Activated CD4-positive, alpha-beta T cell treated with anti-CD3 and anti-CD28 coated beads, Interleukin-10, Interleukin-2, amounts not matched to agents 100 ng/mL and 50 ng/mL, durations not matched to agents 16 hours and 8 hours (primary cell): ENCODE measurements at regions not wholly inside any gene's neighbourhood (a gene's known extent, or its start where the extent isn't known, plus 50 kb on each side); places are given as distances from the start of the nearest gene placed in this dataset.
"Not testable (repeated sequence)": the region's sequence is repeated elsewhere in the genome, so short reads cannot be mapped to it uniquely, and the experiment has no call there.

Source experiments
- DNase-seq: peaks from one replicate; pipeline ENCODE4 v3.0.0-alpha.2; 2020

DNA sequence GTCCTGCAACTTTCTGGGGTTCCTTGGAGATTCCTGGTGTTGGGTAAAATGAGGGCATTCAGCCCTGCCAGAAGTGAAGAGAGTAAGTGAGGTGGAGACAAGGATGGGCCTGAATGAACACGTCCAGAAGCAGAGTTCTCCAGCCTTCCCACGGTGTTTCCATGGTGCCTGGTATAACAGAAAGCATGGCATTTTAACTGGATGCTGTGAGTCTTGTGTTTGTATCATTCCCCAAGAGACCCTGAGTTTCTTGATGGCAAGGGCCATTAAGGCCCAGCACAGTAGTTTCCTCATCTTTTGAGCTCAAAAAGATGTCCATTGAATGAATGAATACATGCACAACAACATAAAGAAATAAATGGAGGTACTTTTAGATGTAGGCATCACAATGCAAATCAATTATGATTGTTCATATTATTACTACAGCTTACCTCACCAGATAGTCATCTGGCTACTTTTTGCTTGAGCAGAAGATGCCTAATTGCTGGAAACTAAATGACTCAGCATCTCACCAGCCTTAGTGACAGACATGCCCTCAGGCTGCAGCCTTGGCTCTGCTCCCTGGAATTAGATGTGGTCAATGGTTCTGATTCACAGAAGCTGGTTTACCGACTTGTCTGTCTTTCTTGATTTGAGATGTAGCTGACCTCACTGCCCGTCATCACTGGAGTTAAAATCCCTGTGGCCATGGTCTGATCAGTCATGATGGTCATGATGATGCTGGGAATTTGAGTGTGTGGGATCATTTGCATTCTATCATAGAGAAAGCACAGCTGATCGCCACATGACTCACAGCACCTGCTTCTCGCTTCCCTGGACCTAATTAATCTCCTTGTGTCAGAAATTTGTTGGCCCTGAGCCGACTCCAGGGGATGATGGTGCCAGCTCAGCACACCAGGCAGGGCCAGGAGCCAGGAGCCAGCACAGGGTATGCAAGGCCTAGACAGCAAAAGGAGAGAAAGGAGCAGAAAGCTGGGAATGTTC lies 83.9 kb downstream of the CXCL12 start:
- DNase-seq: peak; percentile 87

DNA sequence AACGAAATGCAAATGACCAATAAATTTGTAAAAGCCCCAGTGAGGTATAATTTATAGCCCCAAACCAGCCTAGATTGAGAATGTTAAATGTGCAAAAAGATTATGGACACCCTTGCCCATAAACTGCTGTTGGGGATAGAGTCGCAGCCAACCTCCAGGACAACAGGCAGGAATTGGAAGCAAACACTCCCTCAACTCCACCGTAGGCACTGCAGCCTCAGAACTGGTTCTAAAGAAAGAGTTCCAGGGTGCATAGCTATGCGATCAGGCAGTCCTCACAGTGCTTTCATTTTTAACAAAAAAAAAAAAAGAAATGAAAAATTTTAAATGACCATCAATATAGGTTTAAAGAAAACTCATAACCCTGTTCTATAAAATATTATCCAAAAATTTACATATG lies 86.2 kb downstream of the CXCL12 start:
- no peak for DNase-seq

DNA sequence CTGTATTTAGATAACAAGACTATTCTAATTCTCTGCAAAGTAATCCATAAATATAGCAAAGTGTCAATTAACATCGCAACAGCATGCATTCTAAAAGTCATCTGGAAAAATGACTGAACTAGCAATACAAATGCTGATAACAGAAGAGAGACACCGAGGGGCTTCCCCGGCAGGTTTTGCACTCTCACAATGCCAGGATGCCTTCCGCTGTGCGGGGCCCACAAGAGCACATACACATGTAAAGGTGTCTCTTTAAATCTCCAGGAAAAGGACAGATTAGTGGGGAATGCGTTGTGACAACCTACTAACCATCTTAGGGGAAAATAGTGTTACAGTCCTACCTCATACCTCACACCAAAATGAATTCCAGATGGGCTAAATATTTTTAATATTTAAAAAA lies 86.9 kb downstream of the CXCL12 start:
- DNase-seq: no peak

DNA sequence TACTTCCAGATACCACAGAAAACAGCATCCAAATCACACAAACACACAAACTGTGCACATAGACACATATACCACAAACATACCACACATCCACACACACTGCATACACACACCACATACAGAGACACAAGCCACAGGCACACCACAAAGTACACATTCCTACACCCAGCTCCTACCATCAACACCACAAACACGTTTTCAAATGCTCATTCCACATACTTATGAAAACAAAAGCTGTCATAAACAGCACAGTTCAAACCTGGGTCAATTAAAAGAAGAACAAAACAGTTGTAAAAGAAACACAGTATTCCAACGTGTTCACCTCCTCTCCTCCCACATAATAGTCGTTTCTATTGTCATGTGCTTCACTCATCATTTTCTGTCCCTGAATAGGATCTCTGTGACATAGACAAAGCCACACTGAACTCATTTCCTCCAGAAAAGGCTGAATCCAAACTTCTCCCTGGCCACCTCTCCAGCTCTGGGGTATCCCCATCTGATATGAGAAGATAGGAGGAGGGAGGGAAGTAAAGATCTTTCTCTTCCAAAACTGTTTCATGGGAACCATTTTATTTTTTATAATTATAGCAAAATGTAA lies 89.2 kb downstream of the CXCL12 start:
- DNase-seq: no peak

DNA sequence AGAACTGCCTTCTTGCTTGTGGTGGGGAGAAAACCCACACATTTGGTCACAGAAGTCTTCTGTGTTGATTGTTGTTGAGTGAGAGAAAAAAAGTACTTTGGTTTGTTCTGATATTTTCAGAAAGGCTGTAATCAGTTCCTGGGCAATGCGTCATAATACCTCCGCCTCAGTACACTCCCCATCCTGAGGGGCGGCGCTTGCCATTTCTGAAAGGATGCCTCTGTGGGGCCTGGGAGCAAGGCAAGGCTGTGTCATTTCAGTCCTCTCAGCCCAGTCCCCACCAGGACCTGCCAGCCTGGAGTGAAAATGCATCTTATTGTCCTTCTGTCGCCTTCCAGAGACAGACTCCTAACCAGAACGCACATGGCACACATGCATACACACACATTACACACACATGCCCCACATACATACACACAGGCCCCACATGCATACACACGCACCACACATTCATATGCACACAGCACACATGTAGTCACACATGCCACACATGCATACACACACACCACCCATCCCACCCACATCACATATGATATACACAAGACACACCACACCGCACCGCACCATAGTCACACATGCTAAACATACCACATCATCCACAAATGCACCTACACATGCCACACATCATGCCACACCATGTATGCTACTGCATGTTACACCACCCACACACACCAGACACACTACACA lies 90.0 kb downstream of the CXCL12 start:
- DNase-seq: no peak

DNA sequence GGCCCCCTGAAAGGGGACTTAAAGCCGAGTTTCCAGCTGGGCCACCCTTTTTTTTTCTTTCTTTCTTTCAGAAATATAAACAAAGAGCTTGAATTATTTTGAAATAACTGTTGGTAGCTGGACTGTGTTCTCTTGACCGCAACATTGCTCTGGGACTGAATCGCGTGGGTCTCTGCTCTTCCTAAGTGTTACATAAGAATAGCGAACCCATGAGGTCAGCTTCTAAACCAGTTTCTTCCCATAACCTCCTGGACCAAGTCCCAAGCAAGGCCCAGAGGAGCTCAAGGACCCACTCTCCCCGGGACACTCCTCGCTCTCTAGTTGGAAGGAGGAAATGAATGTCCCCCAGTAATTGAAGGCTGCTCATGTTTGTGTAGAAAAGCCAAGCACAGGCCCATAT lies 91.1 kb downstream of the CXCL12 start:
- DNase-seq: no peak

DNA sequence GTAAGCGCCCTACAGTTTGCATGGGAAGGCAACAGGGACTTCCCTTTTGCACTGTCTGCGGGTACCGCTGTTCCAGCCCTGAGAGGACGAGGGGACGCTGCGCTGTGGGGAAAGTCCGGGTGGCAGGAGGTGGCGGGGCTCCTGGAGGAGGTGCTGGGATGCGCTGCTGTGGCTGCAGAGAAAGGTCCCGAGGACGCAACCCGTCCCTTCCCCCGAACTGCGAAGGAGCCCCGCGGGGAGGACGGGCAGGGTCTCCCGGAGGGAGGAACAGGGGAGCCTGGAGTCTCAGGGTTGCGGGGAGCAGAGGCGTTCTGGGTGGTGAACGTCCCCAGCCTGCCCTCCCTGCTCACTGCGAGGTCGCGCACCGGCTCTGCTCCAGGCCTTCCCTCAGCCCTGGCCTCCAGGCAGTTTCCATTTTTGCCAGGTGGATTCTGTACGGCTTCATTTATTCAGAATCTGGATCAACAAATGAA lies 91.6 kb downstream of the CXCL12 start:
- no peak for DNase-seq

DNA sequence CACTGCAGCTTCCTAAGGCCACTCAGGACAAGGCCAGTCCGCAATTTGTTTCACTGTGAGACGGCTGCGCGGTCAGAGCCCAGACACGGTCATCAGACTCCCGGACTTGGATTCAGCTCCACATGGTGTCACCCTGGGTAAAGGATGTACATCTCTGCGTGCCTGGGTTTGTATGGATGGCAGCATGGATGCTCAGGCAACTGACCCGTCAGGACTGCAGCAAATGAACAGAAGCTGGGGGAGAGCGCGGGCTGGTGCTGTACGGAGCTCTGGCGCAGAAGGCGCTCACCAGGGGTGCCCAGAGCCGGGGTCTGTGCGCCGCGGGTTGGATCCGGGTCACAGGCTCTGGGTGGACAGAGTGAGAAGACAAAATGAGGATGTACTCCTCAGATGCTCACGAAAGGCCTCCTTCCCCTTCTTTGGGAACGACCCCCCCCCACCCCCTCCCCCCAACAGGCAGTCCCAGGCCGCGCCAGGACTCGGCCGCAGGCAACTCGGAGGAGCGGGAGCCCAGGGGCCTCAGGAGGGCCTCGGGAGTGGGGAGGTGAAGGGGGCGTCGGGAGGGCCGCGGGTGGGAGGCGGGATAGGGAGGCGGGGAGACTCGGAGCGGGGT lies 92.4 kb downstream of the CXCL12 start:
- no peak for DNase-seq

DNA sequence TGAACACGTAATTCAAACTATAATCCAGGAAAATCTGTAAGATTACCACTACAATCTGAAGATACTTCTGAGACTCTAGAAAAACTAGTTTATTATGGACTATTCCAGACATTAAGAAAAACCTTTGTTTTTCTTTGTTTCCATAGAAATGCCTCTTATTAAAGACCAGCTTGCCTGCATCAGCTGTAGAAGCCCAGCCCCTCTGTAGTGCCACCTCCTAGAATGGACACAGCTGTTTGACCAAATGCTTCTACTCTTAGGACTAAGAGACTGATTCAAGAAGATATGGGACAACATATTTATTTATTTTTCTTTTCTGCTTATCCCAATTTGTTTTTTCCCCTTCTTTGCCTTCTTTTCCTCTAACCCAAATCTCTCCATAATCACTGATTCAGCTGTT lies 93.8 kb downstream of the CXCL12 start:
- no peak for DNase-seq

DNA sequence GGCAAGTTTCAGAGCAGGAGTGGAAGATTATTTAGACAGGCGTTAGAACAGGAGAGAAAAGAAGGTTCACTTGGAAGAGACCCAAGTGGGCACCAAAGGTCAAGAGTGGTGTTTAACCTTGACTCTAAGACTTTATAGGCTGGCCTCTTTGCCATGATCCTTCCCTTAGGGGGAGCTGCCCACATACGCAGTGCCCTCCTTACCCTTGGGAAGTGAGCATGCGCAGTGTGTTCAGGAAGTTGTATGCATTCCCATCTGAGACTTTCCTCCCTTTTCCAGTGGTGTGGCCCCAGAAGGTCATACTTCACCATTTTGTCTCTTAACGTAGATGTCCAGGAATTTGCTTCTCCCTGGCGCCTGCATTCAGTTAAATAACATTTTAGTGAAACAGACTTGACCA lies 95.8 kb downstream of the CXCL12 start:
- DNase-seq: no peak

DNA sequence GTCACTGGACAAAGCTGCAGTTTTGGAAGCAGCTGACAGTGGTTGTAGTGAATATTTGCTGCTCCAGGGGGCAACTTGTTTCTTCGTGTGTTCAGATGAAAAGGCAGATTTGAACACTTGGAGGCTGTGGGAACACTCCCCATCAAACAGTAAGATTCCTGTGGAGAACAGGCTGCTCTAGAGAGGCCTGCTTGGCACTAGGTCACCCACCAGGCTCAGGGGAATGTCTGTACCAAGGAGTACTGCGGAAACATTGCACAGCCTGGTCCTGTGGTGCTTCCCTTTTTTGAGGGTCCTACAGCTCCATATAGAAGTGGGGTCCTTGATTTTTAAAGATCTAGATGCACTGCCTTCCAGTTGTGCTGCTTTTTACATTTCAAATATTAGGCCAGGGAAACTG lies 97.5 kb downstream of the CXCL12 start:
- no peak for DNase-seq

DNA sequence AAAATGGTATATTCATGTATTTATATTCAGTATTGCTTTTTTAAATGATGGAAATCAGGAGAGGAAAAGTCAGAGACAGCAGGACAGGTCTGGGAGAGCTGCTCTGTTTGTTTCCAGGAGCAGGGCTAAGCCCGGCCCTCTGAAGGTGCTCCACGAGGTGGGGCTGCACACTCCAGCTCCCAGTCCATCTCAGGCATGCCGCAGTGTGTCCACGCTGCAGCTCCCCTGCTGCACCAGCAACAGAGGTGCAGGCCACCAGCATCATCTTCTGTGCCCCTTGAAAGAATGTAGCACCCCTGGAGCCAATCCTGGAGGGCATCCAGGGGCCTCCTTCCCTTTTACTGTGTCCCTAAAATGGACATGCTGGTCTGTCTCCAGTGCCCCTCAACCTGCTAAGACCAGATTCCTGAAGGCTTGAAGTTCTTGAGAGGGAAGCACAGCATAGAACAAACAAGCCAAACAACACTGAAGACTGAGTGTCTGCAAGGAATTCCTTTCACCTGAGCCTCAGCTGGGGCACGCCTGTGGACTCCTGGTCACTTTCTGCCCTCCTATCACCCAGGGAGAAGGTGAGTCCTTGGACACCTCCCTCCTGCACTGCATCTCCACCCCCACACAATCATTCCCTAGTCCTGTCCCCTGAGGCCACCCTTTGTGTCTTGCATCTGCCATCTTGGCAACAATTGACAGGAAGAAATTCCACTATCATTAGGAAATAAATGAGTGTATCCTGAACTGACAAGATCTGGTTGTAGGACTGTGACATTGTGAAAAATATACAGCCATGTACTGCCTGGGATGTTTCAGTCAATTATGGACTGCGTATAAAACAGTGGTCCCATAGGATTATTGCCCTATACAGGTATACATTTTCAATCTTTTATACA lies 100.5 kb downstream of the CXCL12 start:
- DNase-seq: no peak

DNA sequence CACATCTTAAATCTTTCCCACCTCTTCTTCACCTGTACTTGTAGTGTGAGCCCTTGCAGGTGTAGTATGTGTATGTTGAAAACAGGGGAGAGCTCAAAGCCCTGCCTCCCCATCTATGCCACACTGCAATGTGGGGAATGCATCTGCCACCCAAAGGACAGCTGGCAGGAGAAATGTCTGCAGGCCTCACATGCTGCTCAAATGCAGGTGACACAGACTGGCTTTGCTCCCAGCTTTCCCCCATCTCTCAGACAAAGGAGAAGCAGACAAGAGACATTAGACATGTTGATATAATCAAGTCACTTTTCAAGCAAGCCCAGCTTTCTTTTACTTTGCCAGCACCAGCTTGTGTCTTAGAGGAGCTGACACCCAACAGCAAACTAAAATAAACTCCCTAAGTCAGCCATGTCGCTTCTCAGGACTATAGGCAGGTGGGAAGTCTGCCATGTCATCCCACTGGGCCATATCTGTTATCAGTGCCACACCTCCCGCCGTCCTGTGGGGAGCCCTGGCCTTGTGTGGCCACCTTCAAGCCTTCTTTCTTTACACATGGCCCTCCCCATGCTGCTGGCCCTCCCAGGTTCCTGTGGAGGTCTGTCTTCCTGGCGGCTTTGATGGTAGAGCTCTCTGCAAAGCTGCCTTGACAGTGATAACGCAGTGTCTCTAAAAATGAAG lies 102.1 kb downstream of the CXCL12 start:
- DNase-seq: no peak

DNA sequence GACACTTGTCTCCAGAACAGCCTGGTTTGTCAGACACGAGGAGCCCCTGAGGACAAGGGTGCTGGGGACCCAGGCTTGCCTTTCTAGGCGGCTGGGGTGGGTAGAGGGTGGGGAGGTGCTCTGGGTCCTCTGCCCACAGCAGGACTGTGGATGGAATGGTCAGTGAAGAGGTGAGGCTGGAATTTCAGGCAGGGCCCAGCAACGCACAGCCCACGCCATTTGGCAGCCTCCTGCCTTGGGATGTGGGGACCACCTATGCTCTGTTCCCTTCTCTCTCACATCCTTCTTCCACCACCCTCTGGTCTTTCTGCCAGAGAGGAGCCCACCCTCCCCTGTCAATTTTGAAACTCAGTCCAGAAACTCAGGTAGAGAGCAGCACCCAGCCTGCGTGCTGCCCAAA lies 103.2 kb downstream of the CXCL12 start:
- DNase-seq: no peak

DNA sequence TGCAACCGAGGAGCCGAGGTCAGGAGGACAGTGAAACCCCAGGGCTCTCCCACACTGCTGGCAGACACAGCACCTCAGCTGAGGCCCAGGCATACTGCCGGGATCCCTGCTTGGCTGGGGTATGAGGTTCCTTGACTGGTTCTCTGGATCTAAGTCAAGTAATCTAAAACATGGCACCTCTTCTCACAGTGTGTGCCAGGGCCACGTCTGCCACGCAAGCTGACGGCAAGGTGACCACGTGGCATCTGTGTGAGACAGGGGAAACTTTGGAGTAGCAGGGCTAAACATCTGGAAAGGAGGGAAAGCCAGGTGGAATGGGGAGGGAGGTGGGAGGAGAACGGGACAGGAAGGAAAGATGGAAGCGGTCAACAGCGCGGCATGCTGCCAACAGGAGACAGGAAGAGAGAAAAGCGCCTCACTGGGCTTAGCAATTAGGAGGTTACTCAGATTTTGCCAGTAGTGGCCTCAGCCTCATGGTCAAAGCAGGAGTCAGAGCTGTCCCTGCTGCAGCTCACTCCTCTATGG lies 103.7 kb downstream of the CXCL12 start:
- no peak for DNase-seq

DNA sequence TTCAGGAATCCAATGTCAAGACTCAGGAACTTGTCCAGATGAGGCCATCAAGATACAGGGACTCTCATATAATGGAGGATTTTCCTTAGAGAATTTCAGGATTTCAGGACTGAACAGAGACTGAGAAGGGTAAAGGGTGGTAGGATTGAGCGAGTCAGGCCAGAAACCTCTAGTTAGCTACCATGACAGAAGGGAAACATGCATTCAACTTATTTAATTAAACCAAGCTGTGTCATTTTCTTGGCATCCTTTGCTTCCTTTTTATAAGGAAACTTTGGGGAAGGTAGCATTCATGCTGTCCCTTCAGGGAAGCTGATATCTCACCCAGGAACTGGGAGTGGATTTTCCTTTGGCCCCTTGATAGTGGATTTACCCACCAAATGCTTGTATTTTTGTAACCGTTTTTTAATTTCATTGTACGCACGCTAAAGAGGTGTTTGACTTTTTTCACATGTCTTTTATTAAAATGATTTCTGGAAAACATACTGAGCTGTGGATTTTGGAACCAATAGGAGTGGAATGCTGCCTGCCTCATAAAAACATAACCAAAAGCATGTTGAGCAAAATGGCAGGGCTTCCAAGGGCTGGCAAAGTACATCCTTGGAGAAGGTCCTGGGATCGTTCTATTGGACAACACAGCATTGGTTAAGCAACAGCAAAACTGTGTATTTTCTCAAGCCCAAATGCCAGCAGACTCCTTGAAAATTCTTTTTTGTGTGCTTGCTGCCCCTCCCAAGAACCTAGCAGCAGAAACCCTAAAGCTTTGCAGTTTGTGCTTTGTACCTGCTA lies 104.5 kb downstream of the CXCL12 start:
- DNase-seq: no peak

DNA sequence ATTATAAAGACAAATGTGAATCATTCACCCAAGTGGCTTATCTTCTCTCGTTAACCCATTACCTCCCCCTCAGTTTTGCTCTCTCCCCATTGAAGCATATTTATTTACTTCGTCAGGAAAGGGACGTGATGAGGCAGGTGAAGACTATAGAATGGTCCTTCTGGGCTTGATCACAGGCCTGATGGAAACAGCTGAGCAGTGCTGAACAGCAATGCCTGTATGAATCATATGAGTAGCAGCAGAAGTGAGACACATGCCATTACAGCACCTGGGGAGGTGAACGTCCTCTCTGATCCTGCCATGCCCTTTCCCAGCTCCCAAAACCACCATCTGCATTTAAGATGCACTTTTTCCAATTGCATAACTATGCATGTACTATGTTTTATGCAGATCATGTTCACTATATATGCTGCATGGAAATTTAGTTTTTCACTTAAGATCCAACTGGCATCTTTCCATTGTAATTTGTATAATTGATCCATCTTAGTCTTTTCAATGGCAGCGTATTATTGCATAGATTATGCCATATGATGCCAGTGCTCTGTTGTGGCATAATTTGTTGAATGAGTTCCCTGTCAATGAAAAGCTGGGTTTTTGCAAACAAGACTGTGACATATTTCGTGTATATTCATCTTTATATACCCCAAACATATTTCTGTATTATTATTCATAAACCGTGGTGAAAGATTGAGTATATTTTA lies 105.3 kb downstream of the CXCL12 start:
- no peak for DNase-seq

DNA sequence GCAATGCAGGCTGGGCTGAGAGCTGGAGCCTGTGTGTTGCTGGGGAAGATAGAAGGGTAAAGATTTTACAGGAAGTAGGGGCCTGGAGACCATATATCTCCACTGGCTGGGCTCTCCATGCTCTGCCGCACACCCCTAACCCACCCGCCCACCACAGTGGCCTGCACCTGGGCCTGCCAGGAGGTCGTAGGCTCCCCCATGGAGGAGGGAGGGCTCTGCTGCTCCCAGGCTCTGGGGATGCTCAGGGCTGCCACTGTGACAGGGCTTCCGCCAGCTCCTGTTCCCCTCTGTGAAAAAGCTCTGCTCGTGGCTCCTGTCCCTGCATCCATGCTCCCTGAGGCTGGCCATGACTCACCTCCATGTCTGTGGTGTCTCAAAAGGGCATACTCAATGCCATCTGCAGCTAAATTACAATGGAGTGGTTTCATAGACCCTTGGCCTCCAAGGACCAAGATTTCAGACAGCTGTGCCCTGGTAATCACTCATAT lies 106.0 kb downstream of the CXCL12 start:
- DNase-seq: no peak

DNA sequence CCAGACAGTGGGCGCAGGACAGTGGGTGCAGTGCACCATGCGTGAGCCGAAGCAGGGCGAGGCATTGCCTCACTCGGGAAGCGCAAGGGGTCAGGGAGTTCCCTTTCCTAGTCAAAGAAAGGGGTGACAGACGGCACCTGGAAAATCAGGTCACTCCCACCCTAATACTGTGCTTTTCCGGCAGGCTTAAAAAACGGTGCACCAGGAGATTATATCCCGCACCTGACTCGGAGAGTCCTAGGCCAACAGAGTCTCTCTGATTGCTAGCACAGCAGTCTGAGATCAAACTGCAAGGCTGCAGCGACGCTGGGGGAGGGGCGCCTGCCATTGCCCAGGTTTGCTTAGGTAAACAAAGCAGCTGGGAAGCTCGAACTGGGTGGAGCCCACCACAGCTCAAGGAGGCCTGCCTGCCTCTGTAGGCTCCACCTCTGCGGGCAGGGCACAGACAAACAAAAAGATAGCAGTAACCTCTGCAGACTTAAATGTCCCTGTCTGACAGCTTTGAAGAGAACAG lies 116.4 kb downstream of the CXCL12 start:
- DNase-seq: not testable (repeated sequence)
